HL-60 (cell line): ENCODE measurements at regions not wholly inside any gene's neighbourhood (a gene's known extent, or its start where the extent isn't known, plus 50 kb on each side); places are given as distances from the start of the nearest gene placed in this dataset.

Experiments used
- GABPA ChIP-seq: IDR thresholded peaks from 2 replicates; pipeline ENCODE4 v1.6.1; 2012; ENCODE audit warnings: low read depth
- POLR2AphosphoS5 ChIP-seq: IDR thresholded peaks from 2 replicates; pipeline ENCODE4 v1.6.1; 2012; ENCODE audit warnings: low read depth
- SPI1 ChIP-seq: IDR thresholded peaks from 2 replicates; pipeline ENCODE4 v1.6.1; 2012; ENCODE audit warnings: low read depth, mild to moderate bottlenecking, borderline replicate concordance
- TF ChIP-seq, protein P1 (sequence below): IDR thresholded peaks from one replicate; pipeline ENCODE4 v1.5.1; 2011; ENCODE audit warnings: low read length, control low read depth, inconsistent platforms; ENCODE audit not compliant: insufficient read depth
- TF ChIP-seq, protein P2 (sequence below): IDR thresholded peaks from 2 replicates; pipeline ENCODE4 v1.6.1; 2012; ENCODE audit warnings: low read depth; ENCODE audit not compliant: insufficient replicate concordance

DNA sequence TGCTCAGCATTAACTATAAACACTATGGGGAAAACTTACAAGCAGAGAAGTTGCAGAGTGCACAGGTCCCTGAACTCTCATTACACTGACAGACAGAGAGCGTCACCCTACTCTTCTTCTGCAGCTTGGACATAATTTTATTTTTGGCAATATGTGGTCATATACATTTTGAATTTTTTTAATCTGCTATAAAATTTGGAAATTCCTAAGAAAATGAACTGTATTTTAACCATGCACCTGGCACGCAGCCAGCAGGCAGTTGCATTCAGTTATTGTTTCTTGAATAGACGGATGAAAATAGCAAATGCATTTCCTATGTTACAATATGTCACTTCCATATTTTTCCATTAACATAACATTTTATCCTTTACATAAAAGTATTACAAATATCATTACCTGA, 100.2 kb downstream of the SLC25A46 start:
- no peak for TF ChIP-seq POLR2AphosphoS5
- TF ChIP-seq, protein P1, sequence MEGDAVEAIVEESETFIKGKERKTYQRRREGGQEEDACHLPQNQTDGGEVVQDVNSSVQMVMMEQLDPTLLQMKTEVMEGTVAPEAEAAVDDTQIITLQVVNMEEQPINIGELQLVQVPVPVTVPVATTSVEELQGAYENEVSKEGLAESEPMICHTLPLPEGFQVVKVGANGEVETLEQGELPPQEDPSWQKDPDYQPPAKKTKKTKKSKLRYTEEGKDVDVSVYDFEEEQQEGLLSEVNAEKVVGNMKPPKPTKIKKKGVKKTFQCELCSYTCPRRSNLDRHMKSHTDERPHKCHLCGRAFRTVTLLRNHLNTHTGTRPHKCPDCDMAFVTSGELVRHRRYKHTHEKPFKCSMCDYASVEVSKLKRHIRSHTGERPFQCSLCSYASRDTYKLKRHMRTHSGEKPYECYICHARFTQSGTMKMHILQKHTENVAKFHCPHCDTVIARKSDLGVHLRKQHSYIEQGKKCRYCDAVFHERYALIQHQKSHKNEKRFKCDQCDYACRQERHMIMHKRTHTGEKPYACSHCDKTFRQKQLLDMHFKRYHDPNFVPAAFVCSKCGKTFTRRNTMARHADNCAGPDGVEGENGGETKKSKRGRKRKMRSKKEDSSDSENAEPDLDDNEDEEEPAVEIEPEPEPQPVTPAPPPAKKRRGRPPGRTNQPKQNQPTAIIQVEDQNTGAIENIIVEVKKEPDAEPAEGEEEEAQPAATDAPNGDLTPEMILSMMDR = no peak
- no peak for TF ChIP-seq GABPA
- TF ChIP-seq, protein P2, sequence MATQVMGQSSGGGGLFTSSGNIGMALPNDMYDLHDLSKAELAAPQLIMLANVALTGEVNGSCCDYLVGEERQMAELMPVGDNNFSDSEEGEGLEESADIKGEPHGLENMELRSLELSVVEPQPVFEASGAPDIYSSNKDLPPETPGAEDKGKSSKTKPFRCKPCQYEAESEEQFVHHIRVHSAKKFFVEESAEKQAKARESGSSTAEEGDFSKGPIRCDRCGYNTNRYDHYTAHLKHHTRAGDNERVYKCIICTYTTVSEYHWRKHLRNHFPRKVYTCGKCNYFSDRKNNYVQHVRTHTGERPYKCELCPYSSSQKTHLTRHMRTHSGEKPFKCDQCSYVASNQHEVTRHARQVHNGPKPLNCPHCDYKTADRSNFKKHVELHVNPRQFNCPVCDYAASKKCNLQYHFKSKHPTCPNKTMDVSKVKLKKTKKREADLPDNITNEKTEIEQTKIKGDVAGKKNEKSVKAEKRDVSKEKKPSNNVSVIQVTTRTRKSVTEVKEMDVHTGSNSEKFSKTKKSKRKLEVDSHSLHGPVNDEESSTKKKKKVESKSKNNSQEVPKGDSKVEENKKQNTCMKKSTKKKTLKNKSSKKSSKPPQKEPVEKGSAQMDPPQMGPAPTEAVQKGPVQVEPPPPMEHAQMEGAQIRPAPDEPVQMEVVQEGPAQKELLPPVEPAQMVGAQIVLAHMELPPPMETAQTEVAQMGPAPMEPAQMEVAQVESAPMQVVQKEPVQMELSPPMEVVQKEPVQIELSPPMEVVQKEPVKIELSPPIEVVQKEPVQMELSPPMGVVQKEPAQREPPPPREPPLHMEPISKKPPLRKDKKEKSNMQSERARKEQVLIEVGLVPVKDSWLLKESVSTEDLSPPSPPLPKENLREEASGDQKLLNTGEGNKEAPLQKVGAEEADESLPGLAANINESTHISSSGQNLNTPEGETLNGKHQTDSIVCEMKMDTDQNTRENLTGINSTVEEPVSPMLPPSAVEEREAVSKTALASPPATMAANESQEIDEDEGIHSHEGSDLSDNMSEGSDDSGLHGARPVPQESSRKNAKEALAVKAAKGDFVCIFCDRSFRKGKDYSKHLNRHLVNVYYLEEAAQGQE = no peak
- TF ChIP-seq SPI1 = no peak
